ENCODE measurements at regions not wholly inside any gene's neighbourhood (a gene's known extent, or its start where the extent isn't known, plus 50 kb on each side); places are given as distances from the start of the nearest gene placed in this dataset.

- TF ChIP-seq AR (CRISPR knock-in tag; IDR thresholded peaks at IDR 0.05): no peak
Observed at GRCh38 chr6:5936631-5937030, 70.1 kb downstream of the NRN1 start (continued).

GRCh38 chr6:5936140-5936539 is 70.6 kb downstream of the NRN1 start:
- no peak overlapping the region for H3K27ac Mint-ChIP-seq

More at GRCh38 chr6:5936140-5936539, 70.6 kb downstream of the NRN1 start:
- peaks cover 25% of the 10 kb centered on the region for H3K9me3 Mint-ChIP-seq
- H3K27me3 Mint-ChIP-seq (ENCODE audit: low read depth): peaks cover 9% of the 10 kb centered on the region
- H3K4me1 Mint-ChIP-seq: peaks cover 3% of the 10 kb centered on the region
- H3K36me3 Mint-ChIP-seq: 0 out of 2 replicates have a peak, but pooled peaks cover 9% of the 10 kb centered on the region
- DNase-seq (ENCODE audit: low spot score) (no peak), ATAC-seq (no peak)
- CTCF ChIA-PET: no interaction called here
- POLR2A ChIA-PET: no interaction called here
- no peak overlapping the region for H3K4me3 Mint-ChIP-seq
- no peak for TF ChIP-seq MLX (CRISPR knock-in tag; IDR thresholded peaks at IDR 0.05)
- no peak for TF ChIP-seq TEAD4 (CRISPR knock-in tag; IDR thresholded peaks at IDR 0.05)
- no peak for TF ChIP-seq PRDM15 (CRISPR knock-in tag; IDR thresholded peaks at IDR 0.05)
- no peak for TF ChIP-seq JAZF1 (CRISPR knock-in tag; IDR thresholded peaks at IDR 0.05)
- TF ChIP-seq ATF3 (CRISPR knock-in tag; conservative IDR thresholded peaks at IDR 0.05): no peak
- TF ChIP-seq PRRX2 (CRISPR knock-in tag; IDR thresholded peaks at IDR 0.05): no peak
- no peak for TF ChIP-seq TP53 (CRISPR knock-in tag; IDR thresholded peaks at IDR 0.05)
- no peak for TF ChIP-seq ELF4 (CRISPR knock-in tag; IDR thresholded peaks at IDR 0.05; ENCODE audit: low read depth)
- no peak for TF ChIP-seq MYBL2 (CRISPR knock-in tag; IDR thresholded peaks at IDR 0.05)
- no peak for TF ChIP-seq CBFB (CRISPR knock-in tag; IDR thresholded peaks at IDR 0.05; ENCODE audit: low read depth)
- TF ChIP-seq ZNF317 (CRISPR knock-in tag; IDR thresholded peaks at IDR 0.05; ENCODE audit: borderline replicate concordance, low read depth): no peak
- TF ChIP-seq NR2C2 (CRISPR knock-in tag; IDR thresholded peaks at IDR 0.05): no peak
- TF ChIP-seq ATF6 (CRISPR knock-in tag; IDR thresholded peaks at IDR 0.05): no peak
- TF ChIP-seq MAX (CRISPR knock-in tag; IDR thresholded peaks at IDR 0.05): no peak
- no peak for TF ChIP-seq SOX15 (CRISPR knock-in tag; IDR thresholded peaks at IDR 0.05)
- no peak for TF ChIP-seq IRF1 (CRISPR knock-in tag; IDR thresholded peaks at IDR 0.05)
- no peak for TF ChIP-seq ERG (CRISPR knock-in tag; IDR thresholded peaks at IDR 0.05)
- TF ChIP-seq ZNF425 (CRISPR knock-in tag; conservative IDR thresholded peaks at IDR 0.05): no peak
- no peak for TF ChIP-seq USF1 (CRISPR knock-in tag; IDR thresholded peaks at IDR 0.05)

All from WTC11 (cell line).